ENCODE measurements at regions not wholly inside any gene's neighbourhood (a gene's known extent, or its start where the extent isn't known, plus 50 kb on each side); places are given as distances from the start of the nearest gene placed in this dataset.

DNA sequence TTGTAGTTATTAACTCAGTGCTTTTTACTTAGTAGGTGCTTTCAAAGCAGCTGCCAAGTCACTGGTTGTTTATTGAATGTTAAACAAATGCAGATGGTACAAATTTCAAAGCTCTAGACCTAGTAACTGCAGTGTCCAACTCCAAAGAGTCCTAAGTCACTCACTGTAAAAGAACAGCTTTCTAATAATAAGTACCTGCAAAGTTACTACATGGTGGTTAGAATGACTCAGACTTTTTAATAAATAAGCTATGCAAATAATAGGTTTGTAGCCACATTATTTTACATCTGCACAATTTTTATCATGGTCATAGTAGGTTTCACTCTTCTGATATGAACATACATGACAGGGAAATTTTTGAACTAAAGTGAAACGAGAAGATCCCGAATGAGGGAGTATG, 1620.4 kb upstream of the CELF4 start:
- H3K4me1 Mint-ChIP-seq: peaks cover 8% of the 10 kb centered on the region; the same call in 2 of the 3 replicates
- ATAC-seq: no peak

More for the DNA sequence above, 1620.4 kb upstream of the CELF4 start:
- TF ChIP-seq ZNF114 (CRISPR knock-in tag; IDR thresholded peaks at IDR 0.05) (no peak), EZH2phosphoT487 (IDR thresholded peaks at IDR 0.05; ENCODE audit: unreplicated experiment) (no peak), JUNB (IDR thresholded peaks at IDR 0.05; ENCODE audit: unreplicated experiment) (no peak), CREB1 (CRISPR knock-in tag; IDR thresholded peaks at IDR 0.05; ENCODE audit: low read depth) (no peak), ZNF331 (CRISPR knock-in tag; IDR thresholded peaks at IDR 0.05; ENCODE audit: low read depth) (no peak), NANOG (IDR thresholded peaks at IDR 0.05; ENCODE audit: borderline replicate concordance) (no peak), EZH2 (IDR thresholded peaks at IDR 0.05; ENCODE audit: low read depth, unreplicated experiment) (no peak), STAT1 (IDR thresholded peaks at IDR 0.05; ENCODE audit: unreplicated experiment) (no peak), POLR2AphosphoS5 (IDR thresholded peaks at IDR 0.05; ENCODE audit: low read depth) (no peak)
- TF ChIP-seq, protein P1, sequence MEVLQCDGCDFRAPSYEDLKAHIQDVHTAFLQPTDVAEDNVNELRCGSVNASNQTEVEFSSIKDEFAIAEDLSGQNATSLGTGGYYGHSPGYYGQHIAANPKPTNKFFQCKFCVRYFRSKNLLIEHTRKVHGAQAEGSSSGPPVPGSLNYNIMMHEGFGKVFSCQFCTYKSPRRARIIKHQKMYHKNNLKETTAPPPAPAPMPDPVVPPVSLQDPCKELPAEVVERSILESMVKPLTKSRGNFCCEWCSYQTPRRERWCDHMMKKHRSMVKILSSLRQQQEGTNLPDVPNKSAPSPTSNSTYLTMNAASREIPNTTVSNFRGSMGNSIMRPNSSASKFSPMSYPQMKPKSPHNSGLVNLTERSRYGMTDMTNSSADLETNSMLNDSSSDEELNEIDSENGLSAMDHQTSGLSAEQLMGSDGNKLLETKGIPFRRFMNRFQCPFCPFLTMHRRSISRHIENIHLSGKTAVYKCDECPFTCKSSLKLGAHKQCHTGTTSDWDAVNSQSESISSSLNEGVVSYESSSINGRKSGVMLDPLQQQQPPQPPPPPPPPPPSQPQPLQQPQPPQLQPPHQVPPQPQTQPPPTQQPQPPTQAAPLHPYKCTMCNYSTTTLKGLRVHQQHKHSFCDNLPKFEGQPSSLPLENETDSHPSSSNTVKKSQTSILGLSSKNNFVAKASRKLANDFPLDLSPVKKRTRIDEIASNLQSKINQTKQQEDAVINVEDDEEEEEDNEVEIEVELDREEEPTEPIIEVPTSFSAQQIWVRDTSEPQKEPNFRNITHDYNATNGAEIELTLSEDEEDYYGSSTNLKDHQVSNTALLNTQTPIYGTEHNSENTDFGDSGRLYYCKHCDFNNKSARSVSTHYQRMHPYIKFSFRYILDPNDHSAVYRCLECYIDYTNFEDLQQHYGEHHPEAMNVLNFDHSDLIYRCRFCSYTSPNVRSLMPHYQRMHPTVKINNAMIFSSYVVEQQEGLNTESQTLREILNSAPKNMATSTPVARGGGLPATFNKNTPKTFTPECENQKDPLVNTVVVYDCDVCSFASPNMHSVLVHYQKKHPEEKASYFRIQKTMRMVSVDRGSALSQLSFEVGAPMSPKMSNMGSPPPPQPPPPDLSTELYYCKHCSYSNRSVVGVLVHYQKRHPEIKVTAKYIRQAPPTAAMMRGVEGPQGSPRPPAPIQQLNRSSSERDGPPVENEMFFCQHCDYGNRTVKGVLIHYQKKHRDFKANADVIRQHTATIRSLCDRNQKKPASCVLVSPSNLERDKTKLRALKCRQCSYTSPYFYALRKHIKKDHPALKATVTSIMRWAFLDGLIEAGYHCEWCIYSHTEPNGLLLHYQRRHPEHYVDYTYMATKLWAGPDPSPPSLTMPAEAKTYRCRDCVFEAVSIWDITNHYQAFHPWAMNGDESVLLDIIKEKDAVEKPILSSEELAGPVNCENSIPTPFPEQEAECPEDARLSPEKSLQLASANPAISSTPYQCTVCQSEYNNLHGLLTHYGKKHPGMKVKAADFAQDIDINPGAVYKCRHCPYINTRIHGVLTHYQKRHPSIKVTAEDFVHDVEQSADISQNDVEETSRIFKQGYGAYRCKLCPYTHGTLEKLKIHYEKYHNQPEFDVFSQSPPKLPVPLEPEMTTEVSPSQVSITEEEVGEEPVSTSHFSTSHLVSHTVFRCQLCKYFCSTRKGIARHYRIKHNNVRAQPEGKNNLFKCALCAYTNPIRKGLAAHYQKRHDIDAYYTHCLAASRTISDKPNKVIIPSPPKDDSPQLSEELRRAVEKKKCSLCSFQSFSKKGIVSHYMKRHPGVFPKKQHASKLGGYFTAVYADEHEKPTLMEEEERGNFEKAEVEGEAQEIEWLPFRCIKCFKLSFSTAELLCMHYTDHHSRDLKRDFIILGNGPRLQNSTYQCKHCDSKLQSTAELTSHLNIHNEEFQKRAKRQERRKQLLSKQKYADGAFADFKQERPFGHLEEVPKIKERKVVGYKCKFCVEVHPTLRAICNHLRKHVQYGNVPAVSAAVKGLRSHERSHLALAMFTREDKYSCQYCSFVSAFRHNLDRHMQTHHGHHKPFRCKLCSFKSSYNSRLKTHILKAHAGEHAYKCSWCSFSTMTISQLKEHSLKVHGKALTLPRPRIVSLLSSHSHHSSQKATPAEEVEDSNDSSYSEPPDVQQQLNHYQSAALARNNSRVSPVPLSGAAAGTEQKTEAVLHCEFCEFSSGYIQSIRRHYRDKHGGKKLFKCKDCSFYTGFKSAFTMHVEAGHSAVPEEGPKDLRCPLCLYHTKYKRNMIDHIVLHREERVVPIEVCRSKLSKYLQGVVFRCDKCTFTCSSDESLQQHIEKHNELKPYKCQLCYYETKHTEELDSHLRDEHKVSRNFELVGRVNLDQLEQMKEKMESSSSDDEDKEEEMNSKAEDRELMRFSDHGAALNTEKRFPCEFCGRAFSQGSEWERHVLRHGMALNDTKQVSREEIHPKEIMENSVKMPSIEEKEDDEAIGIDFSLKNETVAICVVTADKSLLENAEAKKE (CRISPR knock-in tag; IDR thresholded peaks at IDR 0.05): no peak
- TF ChIP-seq, protein P2, sequence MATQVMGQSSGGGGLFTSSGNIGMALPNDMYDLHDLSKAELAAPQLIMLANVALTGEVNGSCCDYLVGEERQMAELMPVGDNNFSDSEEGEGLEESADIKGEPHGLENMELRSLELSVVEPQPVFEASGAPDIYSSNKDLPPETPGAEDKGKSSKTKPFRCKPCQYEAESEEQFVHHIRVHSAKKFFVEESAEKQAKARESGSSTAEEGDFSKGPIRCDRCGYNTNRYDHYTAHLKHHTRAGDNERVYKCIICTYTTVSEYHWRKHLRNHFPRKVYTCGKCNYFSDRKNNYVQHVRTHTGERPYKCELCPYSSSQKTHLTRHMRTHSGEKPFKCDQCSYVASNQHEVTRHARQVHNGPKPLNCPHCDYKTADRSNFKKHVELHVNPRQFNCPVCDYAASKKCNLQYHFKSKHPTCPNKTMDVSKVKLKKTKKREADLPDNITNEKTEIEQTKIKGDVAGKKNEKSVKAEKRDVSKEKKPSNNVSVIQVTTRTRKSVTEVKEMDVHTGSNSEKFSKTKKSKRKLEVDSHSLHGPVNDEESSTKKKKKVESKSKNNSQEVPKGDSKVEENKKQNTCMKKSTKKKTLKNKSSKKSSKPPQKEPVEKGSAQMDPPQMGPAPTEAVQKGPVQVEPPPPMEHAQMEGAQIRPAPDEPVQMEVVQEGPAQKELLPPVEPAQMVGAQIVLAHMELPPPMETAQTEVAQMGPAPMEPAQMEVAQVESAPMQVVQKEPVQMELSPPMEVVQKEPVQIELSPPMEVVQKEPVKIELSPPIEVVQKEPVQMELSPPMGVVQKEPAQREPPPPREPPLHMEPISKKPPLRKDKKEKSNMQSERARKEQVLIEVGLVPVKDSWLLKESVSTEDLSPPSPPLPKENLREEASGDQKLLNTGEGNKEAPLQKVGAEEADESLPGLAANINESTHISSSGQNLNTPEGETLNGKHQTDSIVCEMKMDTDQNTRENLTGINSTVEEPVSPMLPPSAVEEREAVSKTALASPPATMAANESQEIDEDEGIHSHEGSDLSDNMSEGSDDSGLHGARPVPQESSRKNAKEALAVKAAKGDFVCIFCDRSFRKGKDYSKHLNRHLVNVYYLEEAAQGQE (IDR thresholded peaks at IDR 0.05; ENCODE audit: unreplicated experiment): no peak
- TF ChIP-seq, protein P3, sequence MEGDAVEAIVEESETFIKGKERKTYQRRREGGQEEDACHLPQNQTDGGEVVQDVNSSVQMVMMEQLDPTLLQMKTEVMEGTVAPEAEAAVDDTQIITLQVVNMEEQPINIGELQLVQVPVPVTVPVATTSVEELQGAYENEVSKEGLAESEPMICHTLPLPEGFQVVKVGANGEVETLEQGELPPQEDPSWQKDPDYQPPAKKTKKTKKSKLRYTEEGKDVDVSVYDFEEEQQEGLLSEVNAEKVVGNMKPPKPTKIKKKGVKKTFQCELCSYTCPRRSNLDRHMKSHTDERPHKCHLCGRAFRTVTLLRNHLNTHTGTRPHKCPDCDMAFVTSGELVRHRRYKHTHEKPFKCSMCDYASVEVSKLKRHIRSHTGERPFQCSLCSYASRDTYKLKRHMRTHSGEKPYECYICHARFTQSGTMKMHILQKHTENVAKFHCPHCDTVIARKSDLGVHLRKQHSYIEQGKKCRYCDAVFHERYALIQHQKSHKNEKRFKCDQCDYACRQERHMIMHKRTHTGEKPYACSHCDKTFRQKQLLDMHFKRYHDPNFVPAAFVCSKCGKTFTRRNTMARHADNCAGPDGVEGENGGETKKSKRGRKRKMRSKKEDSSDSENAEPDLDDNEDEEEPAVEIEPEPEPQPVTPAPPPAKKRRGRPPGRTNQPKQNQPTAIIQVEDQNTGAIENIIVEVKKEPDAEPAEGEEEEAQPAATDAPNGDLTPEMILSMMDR (conservative IDR thresholded peaks at IDR 0.05; ENCODE audit: low read depth in 2 of 2): no peak
- TF ChIP-seq, protein P4, sequence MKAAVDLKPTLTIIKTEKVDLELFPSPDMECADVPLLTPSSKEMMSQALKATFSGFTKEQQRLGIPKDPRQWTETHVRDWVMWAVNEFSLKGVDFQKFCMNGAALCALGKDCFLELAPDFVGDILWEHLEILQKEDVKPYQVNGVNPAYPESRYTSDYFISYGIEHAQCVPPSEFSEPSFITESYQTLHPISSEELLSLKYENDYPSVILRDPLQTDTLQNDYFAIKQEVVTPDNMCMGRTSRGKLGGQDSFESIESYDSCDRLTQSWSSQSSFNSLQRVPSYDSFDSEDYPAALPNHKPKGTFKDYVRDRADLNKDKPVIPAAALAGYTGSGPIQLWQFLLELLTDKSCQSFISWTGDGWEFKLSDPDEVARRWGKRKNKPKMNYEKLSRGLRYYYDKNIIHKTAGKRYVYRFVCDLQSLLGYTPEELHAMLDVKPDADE (IDR thresholded peaks at IDR 0.05): no peak
- Histone ChIP-seq H3K4me2 (no peak overlapping the region), H3K4me1 (ENCODE audit: insufficient read depth) (no peaks in the 10 kb centered on the region), H2AFZ (no peak overlapping the region), H3K79me2 (replicated peaks; ENCODE audit: insufficient read depth) (no peaks in the 10 kb centered on the region), H3K36me3 (ENCODE audit: insufficient read depth) (no peaks in the 10 kb centered on the region), H3K4me3 (no peak overlapping the region), H3F3A (replicated peaks; ENCODE audit: low read depth) (no peaks in the 10 kb centered on the region), H3K27ac (ENCODE audit: low read depth) (no peak overlapping the region), H4K20me1 (replicated peaks; ENCODE audit: insufficient read depth) (no peaks in the 10 kb centered on the region), H3K9me2 (ENCODE audit: insufficient read depth) (no peaks in the 10 kb centered on the region), H3K27me3 (ENCODE audit: insufficient read depth) (no peaks in the 10 kb centered on the region)
- Mint-ChIP-seq H3K9me3 (no peaks in the 10 kb centered on the region), H3K27me3 (ENCODE audit: insufficient read depth, low read depth, poor library complexity) (no peaks in the 10 kb centered on the region), H3K36me3 (ENCODE audit: low read depth) (no peaks in the 10 kb centered on the region), H3K27ac (no peak overlapping the region), H3K4me3 (no peak overlapping the region)
- no peak for DNase-seq (ENCODE audit: low spot score)

Data from GM23338 (cell line).